Fibroblast of skin of left biceps (primary cell): ENCODE measurements at regions not wholly inside any gene's neighbourhood (a gene's known extent, or its start where the extent isn't known, plus 50 kb on each side); places are given as distances from the start of the nearest gene placed in this dataset.

ENCODE experiments used
- DNase-seq, 2 experiments: peaks; one replicate each; pipeline ENCODE4 v3.0.0-alpha.2; 2013; ENCODE audit warnings: low read depth in 2 of 2

- DNase-seq: no peak
Observed at GRCh38 chr11:69393178-69393832, 88.2 kb upstream of the LINC01488 start.

GRCh38 chr11:69393865-69394233, 87.6 kb upstream of the LINC01488 start:
- DNase-seq: no peak

- DNase-seq: no peak
Observed at GRCh38 chr11:69394234-69394868, 87.1 kb upstream of the LINC01488 start.

DNA sequence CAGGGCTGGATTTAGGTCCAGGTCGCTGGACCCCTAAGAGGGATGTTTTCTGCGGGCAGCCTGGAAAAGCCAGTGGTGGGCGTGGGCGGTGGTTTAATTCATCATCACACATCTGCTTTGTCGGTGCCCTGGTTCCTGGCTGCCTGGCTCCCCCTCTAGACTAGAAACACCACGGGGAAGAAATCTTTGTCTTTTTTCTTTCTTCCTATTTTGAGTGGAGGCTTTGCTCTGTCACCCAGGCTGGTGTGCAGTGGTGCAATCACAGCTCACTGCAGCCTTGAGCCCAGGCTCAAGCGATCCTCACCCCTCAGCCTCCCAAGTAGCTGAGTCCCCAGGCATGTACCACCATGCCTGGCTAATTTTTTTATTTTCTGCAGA, 86.6 kb upstream of the LINC01488 start:
- no peak for DNase-seq

DNA sequence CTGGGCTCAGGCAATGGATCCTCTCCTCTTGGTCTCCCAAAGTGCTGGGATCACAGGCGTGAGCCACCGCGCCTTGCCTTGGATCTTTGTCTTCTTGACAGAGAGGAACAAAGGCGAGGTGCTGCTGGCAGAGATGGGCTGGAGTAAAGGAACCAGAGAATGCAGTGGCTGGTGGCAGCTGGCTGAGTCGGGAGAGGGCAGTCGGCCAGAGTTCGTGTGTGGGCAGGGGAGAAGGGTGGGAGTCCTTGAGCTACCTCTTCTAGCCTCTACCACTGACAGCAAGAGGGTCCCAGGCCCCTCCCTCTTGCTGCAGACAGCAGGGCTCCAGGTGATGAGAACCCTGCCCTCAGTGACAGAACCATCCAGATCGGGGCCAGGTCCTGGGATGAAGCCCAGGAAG, 86.2 kb upstream of the LINC01488 start:
- no peak for DNase-seq

GRCh38 chr11:69396051-69396947, 85.2 kb upstream of the LINC01488 start:
- DNase-seq: no peak

GRCh38 chr11:69396948-69397307, 84.5 kb upstream of the LINC01488 start:
- DNase-seq: no peak

- no peak for DNase-seq
Observed at GRCh38 chr11:69397732-69398131, 83.7 kb upstream of the LINC01488 start.

DNA sequence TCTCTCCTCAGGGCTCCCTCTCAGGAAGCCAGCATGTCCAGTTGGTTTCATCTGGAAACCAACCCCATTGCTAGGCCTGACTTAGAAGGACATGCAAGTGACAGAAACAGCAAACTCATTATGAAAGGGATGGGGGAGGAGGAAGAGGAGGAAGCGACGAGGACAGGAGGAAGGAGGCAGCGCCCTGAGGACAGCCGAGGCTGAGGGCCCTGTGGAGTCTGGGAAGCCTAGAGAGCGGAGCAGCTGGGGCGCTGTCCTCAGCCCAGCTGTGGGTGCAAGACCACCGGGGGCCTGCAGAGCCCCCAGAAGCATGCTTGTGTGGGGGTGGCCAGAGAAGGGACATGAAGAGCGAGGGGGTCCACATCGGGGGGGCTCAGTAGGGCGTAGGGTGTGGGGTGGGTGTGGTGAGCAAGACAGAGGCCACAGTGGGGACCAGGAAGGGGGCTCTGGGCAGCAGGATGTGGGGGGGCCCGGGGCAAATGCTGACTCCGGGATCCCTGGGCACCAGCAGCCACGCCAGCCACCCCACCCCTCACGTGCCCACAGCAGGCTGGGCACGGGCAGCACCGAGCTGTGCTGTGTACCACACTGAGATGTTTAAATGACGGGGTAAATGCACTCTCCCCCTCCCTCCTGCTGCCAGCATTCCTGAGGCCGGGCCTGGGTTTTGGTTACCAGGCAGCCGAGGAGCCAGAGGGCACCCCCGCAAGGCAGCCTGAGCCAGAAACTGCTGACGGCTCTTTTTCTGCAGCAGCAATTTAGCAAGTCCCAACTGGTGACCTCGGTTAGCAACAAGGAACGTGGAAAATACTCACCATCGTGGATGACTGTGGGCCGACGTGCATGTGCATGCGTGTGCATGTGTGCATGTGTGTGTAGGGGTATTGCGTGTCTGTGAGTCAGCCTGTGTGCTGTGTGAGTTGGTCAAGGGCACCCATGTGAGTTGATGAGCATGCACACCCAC, 82.7 kb upstream of the LINC01488 start:
- DNase-seq: no peak

GRCh38 chr11:69400140-69400539, 81.3 kb upstream of the LINC01488 start:
- DNase-seq: no peak

GRCh38 chr11:69400771-69401590, 80.5 kb upstream of the LINC01488 start:
- no peak for DNase-seq

- DNase-seq: no peak
Observed at GRCh38 chr11:69401715-69402114, 79.7 kb upstream of the LINC01488 start.

DNA sequence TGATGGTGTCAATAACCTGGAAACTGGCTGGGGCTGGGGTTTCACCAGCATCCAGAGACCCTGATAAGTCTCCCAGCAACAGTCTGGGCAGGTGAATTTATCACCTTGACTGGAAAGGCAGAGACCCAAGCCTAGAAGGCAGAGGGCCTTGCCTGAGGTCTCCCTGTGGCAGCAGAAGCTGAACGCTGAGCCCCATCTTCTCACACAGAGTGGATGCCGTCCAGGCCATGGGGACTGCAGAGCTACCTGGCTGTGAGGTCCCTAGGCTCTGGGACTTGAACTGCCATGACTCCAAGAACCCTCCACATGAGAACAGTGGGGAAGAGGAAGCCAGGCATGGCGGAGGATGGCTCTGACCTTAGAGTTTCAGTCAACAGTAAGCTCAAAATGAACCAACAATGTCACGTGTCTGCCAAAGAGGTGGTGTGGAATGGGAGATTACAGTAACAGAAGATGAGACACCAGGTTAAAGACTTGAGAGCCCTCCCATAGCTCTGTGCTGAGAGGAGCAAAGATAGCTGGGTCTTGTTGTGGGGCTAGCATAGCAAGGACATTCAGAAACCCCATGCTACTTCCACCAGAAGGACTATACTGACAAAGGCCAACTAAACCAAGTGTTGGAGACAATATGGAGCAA, 79.1 kb upstream of the LINC01488 start:
- DNase-seq: no peak

DNA sequence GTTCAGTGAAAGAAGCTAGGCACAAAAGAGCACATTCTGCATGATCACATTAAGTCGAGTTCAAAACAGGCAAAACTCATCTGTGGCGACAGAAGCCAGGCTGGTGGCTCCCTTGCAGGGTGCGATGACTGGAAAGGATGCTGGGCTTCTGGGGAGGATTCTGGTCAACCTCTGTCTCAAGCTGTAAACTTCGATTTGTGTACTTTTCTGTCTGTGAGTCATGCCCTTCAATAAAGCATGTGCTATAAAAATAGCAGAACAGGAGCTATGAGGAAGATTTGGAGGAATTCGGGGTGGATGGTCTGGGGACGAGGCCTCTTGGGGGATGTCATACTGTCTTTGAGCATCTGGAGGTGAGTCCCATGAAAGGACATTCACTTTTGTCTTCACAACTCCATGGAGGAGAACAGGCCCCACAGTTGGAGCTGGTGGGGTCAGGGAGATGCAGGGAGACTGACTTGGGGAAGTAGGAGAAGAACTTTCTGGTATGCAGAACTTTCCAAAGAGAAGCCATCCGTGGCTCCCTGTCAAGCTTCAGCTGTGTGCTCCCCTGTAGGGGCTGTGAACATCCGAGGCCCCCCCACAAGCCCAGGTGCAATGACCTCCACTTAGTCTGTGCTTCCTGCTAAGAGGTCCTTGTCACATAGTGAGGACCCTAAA, 77.8 kb upstream of the LINC01488 start:
- DNase-seq: no peak

DNA sequence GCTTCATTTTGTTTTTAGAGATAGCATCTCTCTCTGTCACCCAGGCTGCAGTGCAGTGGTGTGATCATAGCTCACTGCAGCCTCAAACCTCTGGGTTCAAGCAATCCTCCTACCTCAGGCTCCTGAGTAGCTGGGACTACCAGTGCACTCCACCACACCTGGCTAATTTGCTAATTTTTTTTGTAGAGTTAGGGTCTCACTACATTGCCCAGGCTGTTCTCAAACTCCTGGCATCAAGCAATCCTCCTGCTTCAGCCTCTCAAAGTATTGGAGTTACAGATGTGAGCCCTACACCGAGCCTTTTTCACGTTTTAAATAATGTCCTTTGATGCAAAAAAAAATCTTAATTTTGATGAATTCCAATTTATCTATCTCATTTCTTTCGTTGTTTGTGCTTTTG, 75.4 kb upstream of the LINC01488 start:
- DNase-seq: no peak

DNA sequence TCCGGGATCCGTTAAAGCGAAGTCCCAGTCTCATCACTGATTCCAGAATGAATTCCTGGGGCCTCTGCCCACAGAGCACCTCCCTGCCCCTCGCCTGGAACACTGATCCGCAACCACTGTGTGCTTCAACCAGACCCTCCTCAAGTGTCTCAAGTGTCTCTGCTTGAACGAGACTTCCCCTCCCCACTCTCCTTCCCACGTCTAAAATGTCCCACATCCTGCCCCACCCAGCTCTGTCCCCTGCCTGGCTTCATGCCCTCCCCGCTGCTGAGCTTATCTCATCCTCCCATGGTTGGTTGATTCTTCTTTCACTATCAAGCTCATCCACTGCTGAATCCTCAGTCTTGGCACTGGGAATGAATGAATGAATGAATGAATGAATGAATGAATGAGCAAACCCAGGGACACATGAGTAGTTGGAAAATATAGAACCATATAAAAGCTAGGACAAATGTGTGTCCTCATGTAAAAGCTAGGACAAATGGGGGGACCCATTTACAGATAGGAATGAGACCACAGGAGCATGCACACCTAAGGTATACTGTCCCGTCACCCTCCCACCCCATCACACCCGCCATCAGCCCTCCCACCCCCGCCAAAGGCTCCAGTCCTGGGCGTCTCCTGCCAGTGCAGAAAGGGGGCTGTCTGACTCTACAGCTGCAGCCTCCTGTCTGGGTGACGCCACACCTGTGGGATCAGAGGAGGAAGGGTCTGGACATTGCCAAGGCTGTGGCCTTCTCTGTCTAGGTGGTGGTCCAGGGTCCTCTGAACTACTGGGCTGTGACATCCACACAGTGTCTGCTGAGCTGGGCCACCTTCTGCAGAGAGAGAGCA, 71.4 kb upstream of the LINC01488 start:
- no peak for DNase-seq

GRCh38 chr11:69411257-69411924, 70.1 kb upstream of the LINC01488 start:
- peak in 1 of 2 experiments; percentile 7 for DNase-seq
